ENCODE measurements at regions not wholly inside any gene's neighbourhood (a gene's known extent, or its start where the extent isn't known, plus 50 kb on each side); places are given as distances from the start of the nearest gene placed in this dataset.

DNA sequence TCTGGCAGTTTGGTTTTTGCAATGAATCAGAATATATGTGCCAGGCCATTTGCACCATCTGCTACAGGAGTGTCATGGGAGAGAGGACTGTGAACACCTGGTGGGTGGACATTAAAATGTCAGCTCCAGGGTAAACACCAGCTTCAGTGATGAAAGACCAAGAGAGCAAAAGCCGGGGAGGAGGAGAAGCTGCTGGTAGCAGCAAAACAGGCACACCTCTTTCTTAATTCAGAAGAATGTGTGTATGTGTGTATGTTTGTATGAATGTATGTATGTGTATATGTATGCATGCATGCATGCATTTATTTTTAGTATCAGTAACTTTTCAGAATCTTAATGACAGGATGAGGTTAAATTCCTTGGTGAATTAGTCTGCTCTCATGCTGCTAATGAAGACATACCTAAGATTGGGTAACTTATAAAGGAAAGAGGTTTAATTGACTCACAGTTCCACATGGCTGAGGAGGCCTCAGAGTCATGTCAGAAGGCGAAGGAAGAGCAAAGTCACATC lies 357.4 kb upstream of the PRICKLE1 start:
- POLR2A ChIA-PET (ENCODE audit: low non-redundant PET), result no interaction called here
- peak overlapping the region; percentile 44; the same call in 1 of the 2 replicates for H3K27ac ChIP-seq
- DNase-seq (ENCODE audit: low spot score), result no peak
- TF ChIP-seq, protein P1, sequence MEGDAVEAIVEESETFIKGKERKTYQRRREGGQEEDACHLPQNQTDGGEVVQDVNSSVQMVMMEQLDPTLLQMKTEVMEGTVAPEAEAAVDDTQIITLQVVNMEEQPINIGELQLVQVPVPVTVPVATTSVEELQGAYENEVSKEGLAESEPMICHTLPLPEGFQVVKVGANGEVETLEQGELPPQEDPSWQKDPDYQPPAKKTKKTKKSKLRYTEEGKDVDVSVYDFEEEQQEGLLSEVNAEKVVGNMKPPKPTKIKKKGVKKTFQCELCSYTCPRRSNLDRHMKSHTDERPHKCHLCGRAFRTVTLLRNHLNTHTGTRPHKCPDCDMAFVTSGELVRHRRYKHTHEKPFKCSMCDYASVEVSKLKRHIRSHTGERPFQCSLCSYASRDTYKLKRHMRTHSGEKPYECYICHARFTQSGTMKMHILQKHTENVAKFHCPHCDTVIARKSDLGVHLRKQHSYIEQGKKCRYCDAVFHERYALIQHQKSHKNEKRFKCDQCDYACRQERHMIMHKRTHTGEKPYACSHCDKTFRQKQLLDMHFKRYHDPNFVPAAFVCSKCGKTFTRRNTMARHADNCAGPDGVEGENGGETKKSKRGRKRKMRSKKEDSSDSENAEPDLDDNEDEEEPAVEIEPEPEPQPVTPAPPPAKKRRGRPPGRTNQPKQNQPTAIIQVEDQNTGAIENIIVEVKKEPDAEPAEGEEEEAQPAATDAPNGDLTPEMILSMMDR (conservative IDR thresholded peaks at IDR 0.05; ENCODE audit: low read depth), result no peak
- CTCF ChIA-PET, result no interaction called here

DNA sequence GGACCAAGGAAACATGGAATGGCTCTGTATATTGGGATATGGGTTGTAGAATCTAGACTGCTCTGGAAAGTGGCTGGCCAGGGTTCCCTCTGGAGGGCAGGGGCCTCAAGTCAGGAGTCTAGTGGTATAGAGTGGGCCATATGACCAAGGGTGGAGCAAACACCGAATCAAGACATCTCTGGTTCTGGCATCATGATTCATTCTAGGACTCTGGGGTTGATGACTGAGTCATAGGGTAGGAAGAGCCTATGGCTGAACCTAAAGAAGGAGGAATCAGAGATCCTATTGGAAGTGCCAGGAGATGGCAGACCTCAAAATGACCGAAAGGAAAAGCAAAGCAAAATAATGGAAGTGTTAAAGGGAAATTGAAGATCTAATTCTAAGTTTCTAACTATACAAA lies 356.4 kb upstream of the PRICKLE1 start:
- POLR2A ChIA-PET (ENCODE audit: low non-redundant PET), result no interaction called here
- TF ChIP-seq, protein P1 (conservative IDR thresholded peaks at IDR 0.05; ENCODE audit: low read depth), result no peak
- CTCF ChIA-PET, result interaction anchor here (0.6 kb wide), 1 partner anchor 424 kb away, joined by 3 read pairs; no protein-coding TSS in a partner anchor
- peak; percentile 27 for DNase-seq (ENCODE audit: low spot score)
- H3K27ac ChIP-seq, result no peak overlapping the region

DNA sequence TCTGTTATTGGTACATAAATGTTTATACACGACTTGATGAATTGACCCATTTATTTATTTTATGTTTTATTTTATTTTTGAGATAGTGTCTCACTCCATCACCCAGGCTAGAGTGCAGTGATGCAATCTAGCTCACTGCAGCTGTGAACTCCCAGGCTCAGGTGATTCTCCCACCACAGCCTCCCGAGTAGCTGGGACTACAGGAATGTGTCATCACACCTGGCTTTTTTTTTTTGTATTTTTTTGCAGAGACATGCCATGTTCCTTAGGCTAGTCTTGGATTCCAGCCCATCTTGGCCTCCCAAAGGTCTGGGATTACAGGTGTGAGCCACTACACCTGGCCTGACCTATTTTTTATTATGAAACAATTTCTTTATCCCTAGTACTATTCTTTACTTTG lies 355.0 kb upstream of the PRICKLE1 start:
- POLR2A ChIA-PET (ENCODE audit: low non-redundant PET), result no interaction called here
- DNase-seq (ENCODE audit: low spot score), result no peak
- TF ChIP-seq, protein P1 (conservative IDR thresholded peaks at IDR 0.05; ENCODE audit: low read depth), result no peak
- CTCF ChIA-PET, result no interaction called here
- H3K27ac ChIP-seq, result no peak overlapping the region

DNA sequence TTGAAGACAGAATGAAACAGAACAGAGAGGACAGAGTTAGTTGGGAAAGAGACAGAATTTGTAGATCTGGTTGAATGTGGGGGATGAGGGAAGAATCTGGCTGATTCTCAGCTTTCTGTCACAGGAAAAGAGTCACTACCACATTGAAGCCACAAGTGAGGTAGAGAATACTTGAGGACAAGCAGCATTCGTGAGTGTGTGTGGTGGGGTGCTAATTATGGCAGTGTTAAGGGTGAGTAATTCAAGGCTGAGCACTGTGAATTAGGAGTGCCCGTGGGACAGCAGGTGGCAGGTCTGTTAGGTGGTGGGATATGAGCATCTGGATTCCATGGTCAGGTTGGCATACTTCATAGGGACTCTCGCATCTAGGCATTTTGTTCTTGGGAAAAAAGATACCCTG lies 347.4 kb upstream of the PRICKLE1 start:
- TF ChIP-seq, protein P1 (conservative IDR thresholded peaks at IDR 0.05; ENCODE audit: low read depth), result no peak
- ChIA-PET POLR2A (ENCODE audit: low non-redundant PET) (no interaction called here), CTCF (no interaction called here)
- no peak for DNase-seq (ENCODE audit: low spot score)
- H3K27ac ChIP-seq, result no peak overlapping the region

DNA sequence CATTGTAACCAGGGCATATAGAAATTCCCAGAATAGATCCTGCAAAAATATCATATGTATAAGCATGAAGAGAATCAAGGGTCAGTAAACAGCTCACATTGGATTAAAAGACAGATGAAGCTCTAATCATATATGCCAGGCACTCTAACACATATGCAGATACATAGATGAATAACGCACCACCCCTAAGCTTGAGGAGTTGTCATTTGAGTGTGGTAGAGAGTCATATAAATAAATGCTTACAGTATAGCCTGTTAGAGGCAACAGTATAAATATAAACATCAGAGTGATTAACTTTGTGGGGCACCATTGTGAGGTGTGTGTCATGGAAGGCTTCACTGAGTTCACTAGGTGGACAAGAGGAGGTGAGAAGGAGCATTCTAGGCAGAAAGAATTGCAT lies 346.7 kb upstream of the PRICKLE1 start:
- CTCF ChIA-PET, result no interaction called here
- POLR2A ChIA-PET (ENCODE audit: low non-redundant PET), result no interaction called here

DNA sequence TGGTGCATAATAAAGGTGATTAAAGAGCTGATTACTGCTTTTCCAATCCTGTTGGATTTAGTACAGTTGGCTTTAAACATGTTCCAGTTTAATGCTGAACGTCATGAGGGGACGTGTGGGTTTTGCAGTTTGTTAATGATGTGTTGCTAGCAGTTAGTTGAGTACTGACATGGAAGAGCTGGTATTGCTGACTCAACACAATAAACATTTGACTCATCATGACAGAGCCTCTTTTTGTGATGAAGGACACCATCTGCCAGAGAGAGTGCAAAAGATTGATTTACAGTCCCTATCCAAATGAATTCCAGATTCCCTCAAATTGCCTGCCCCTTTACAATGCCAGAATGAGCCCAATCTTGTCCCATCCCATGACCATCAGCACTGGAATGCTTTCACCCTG lies 346.2 kb upstream of the PRICKLE1 start:
- ChIA-PET CTCF (no interaction called here), POLR2A (ENCODE audit: low non-redundant PET) (no interaction called here)
- DNase-seq (ENCODE audit: low spot score), result peak; percentile 56
- TF ChIP-seq, protein P1 (conservative IDR thresholded peaks at IDR 0.05; ENCODE audit: low read depth), result no peak
- no peak overlapping the region for H3K27ac ChIP-seq

More for the DNA sequence above, 346.7 kb upstream of the PRICKLE1 start:
- H3K27ac ChIP-seq, result no peak overlapping the region
- no peak for DNase-seq (ENCODE audit: low spot score)
- TF ChIP-seq, protein P1 (conservative IDR thresholded peaks at IDR 0.05; ENCODE audit: low read depth), result no peak

DNA sequence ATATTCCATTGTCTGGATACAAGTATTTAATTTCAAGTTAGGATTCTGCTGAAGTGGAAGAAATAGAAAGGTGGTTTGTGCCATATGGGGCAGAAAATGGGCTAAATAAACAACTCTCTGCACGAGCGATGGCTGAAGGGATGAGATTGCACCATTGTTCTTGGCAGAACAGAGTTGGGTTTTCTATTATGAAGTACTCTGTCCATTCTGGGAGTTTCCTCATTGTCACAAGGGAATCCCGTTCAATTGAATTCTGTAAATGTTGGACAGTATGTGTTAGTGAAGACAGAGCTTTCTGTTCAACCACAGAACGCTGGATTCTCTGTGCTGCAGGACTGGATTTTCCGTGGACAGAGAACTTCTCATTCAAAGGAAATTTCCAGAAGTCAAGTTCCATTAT lies 345.5 kb upstream of the PRICKLE1 start:
- H3K27ac ChIP-seq, result no peak overlapping the region
- ChIA-PET CTCF (no interaction called here), POLR2A (ENCODE audit: low non-redundant PET) (no interaction called here)
- no peak for DNase-seq (ENCODE audit: low spot score)
- TF ChIP-seq, protein P1 (conservative IDR thresholded peaks at IDR 0.05; ENCODE audit: low read depth), result no peak
